PC-9 (cell line): ENCODE measurements at regions not wholly inside any gene's neighbourhood (a gene's known extent, or its start where the extent isn't known, plus 50 kb on each side); places are given as distances from the start of the nearest gene placed in this dataset.

ENCODE experiments used
- CTCF ChIP-seq: fragments of 200-600 bp; sonication (generic); conservative IDR thresholded peaks from 2 replicates; pipeline ENCODE4 v1.6.1; 2017; ENCODE audit warnings: mixed run types, antibody characterized with exemption, mild to moderate bottlenecking, moderate library complexity
- EZH2 ChIP-seq: fragments of 200-600 bp; sonication (generic); IDR thresholded peaks from 2 replicates; pipeline ENCODE4 v1.8.0; 2017; ENCODE audit warnings: antibody characterized with exemption, low read depth

DNA sequence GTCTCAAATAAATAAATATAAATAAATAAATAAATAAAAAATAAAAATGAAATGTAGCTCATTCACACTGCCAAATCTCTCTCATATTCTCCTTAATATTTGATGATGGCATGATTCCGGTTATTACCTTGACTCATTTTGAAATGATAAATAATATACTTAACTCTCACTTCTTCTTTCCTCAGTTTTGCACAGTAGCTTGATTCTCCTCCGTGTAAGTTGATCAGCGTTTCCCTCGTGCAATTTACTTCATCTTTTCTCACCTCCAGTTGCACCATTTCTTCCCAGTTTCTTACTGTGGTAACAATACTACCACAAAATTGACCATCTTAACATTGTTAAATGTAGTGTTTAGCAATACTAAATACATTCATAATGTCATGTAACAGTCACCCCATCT lies 111.6 kb downstream of the RIPK4 start:
- TF ChIP-seq CTCF (no peak), EZH2 (no peak)
